NCI-H2171 (cell line): ENCODE measurements at regions not wholly inside any gene's neighbourhood (a gene's known extent, or its start where the extent isn't known, plus 50 kb on each side); places are given as distances from the start of the nearest gene placed in this dataset.

Experiments
- DNase-seq: peaks from one replicate; lab custom pipeline; 2025; lab: John Stamatoyannopoulos, UW

DNA sequence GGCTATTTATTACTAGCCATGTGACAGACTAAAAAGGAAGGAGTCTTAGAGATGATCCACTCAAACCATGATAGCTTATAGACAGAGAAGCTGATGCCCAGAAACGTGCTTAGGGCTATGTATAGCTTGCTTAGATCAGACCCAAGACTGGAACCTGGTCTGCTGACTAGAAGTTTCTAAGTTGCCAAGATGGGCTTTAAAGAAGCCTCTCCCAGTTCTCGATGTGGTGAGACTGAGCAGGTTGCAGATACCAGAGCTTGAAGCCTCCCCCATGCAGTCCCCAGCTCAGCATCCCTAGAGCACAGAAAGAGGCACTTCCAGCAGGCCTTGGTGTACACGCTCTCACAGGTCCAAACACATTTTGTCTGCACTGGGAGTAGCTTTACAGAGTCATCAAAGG, 51.1 kb upstream of the ATP10B start:
- no peak for DNase-seq
